IMR-90 (cell line): ENCODE measurements at regions not wholly inside any gene's neighbourhood (a gene's known extent, or its start where the extent isn't known, plus 50 kb on each side); places are given as distances from the start of the nearest gene placed in this dataset.

Experiments
- ATAC-seq: fragments of 200-7000 bp; cut with Tn5 transposase; 2 replicates; pipeline ENCODE4 v1.9.1; 2020; ENCODE audit warnings: low read depth, mild to moderate bottlenecking, moderate library complexity
- BruUV-seq: library from RNA; stranded (reverse); fragments of 400-500 nt; replicated peaks from 2 replicates; lab custom pipeline; 2021; lab: Mats Ljungman, UMichigan
- CTCF ChIA-PET: fragments of 300-600 bp; formaldehyde crosslinking; extraction: SDS; loops from one replicate; lab custom pipeline; 2021; ENCODE audit warnings: antibody characterized with exemption; lab: Yijun Ruan, JAX
- POLR2A ChIA-PET: fragments of 300-600 bp; sonication (Branson Sonifier 250); formaldehyde crosslinking; loops from one replicate; lab custom pipeline; 2022; ENCODE audit warnings: antibody characterized with exemption; ENCODE audit not compliant: unreplicated experiment; lab: Charles Lee
- DNase-seq: peaks from one replicate; pipeline ENCODE4 v3.0.0; 2013
- H2AFZ ChIP-seq: replicated peaks from 2 replicates; pipeline ENCODE3; 2013; ENCODE audit warnings: low read length, mild to moderate bottlenecking; ENCODE audit not compliant: poor library complexity
- H2AK5ac ChIP-seq: 2 replicates; pipeline ENCODE4 v1.6.1; 2013; ENCODE audit warnings: low read depth, low read length, inconsistent platforms
- H2AK9ac ChIP-seq: replicated peaks from 2 replicates; pipeline ENCODE3; 2013; ENCODE audit warnings: mild to moderate bottlenecking, low read depth, low read length, moderate library complexity; ENCODE audit not compliant: poor library complexity
- H2BK120ac ChIP-seq: 2 replicates; pipeline ENCODE4 v1.6.1; 2013; ENCODE audit warnings: low read depth, low read length, inconsistent platforms
- H2BK15ac ChIP-seq: 3 replicates; pipeline ENCODE4 v1.6.1; 2013; ENCODE audit warnings: low read depth, low read length, inconsistent platforms
- H2BK20ac ChIP-seq: 2 replicates; pipeline ENCODE4 v1.6.1; 2013; ENCODE audit warnings: low read depth, mild to moderate bottlenecking, inconsistent platforms, low read length, moderate library complexity
- H2BK5ac ChIP-seq: 2 replicates; pipeline ENCODE4 v1.6.1; 2013; ENCODE audit warnings: mild to moderate bottlenecking, low read depth, low read length, inconsistent platforms; ENCODE audit not compliant: poor library complexity, severe bottlenecking
- H3K14ac ChIP-seq: replicated peaks from 2 replicates; pipeline ENCODE4 v1.6.1; 2013; ENCODE audit warnings: low read depth, low read length, inconsistent platforms
- H3K18ac ChIP-seq: 2 replicates; pipeline ENCODE4 v1.6.1; 2013; ENCODE audit warnings: low read depth, low read length, control low read depth
- H3K23ac ChIP-seq: 2 replicates; pipeline ENCODE4 v1.6.1; 2013; ENCODE audit warnings: low read depth, low read length, inconsistent platforms
- H3K27ac ChIP-seq: 2 replicates; pipeline ENCODE4 v1.5.1; 2013; ENCODE audit warnings: mild to moderate bottlenecking, control low read depth, low read length; ENCODE audit not compliant: insufficient read depth
- H3K27me3 ChIP-seq: 2 replicates; pipeline ENCODE4 v1.6.1; 2013; ENCODE audit warnings: low read length; ENCODE audit not compliant: control insufficient read depth, insufficient read depth
- H3K36me3 ChIP-seq: 2 replicates; pipeline ENCODE4 v1.6.1; 2013; ENCODE audit warnings: low read length, mixed read lengths; ENCODE audit not compliant: control insufficient read depth, insufficient read depth
- H3K4ac ChIP-seq: 2 replicates; pipeline ENCODE4 v1.6.1; 2013; ENCODE audit warnings: low read depth, low read length, inconsistent platforms
- H3K4me1 ChIP-seq: 2 replicates; pipeline ENCODE4 v1.6.1; 2013; ENCODE audit warnings: low read length, mixed read lengths; ENCODE audit not compliant: control insufficient read depth, insufficient read depth
- H3K4me2 ChIP-seq: 2 replicates; pipeline ENCODE4 v1.6.1; 2013; ENCODE audit warnings: low read depth, mild to moderate bottlenecking, control low read depth, low read length, moderate library complexity
- H3K4me3 ChIP-seq: 2 replicates; pipeline ENCODE4 v1.5.1; 2013; ENCODE audit warnings: low read depth, mild to moderate bottlenecking, control low read depth, low read length, moderate library complexity; ENCODE audit not compliant: insufficient read depth
- H3K56ac ChIP-seq: 2 replicates; pipeline ENCODE4 v1.6.1; 2013; ENCODE audit warnings: low read length, inconsistent platforms; ENCODE audit not compliant: insufficient read depth; ENCODE audit errors: extremely low read depth
- H3K79me1 ChIP-seq, 2 experiments: 2 replicates each; pipeline ENCODE4 v1.6.1; 2013; ENCODE audit warnings: low read length in 2 of 2, inconsistent platforms in 1 of 2, low read depth in 1 of 2
- H3K9ac ChIP-seq: 2 replicates; pipeline ENCODE4 v1.6.1; 2013; ENCODE audit warnings: low read depth, low read length, control low read depth
- H3K9me1 ChIP-seq: 2 replicates; pipeline ENCODE4 v1.6.1; 2013; ENCODE audit warnings: low read length, inconsistent platforms; ENCODE audit not compliant: insufficient read depth
- H3K9me3 ChIP-seq: 2 replicates; pipeline ENCODE4 v1.6.1; 2013; ENCODE audit warnings: low read length; ENCODE audit not compliant: control insufficient read depth, insufficient read depth
- H4K20me1 ChIP-seq: 2 replicates; pipeline ENCODE4 v1.6.1; 2013; ENCODE audit warnings: low read length, inconsistent platforms; ENCODE audit not compliant: insufficient read depth
- H4K5ac ChIP-seq: 2 replicates; pipeline ENCODE4 v1.6.1; 2013; ENCODE audit warnings: mild to moderate bottlenecking, low read depth, low read length, control low read depth
- H4K8ac ChIP-seq, 2 experiments: 2 replicates each; pipeline ENCODE4 v1.6.1; 2013; ENCODE audit warnings: low read depth in 2 of 2, low read length in 2 of 2, control low read depth in 1 of 2, inconsistent platforms in 1 of 2
- H4K91ac ChIP-seq: 2 replicates; pipeline ENCODE4 v1.6.1; 2013; ENCODE audit warnings: low read depth, low read length, inconsistent platforms; ENCODE audit not compliant: insufficient read depth
- BHLHE40 ChIP-seq: fragments of 150-350 bp; IDR thresholded peaks from 2 replicates; pipeline ENCODE4 v1.6.1; 2016; ENCODE audit warnings: mild to moderate bottlenecking, low read depth, low read length
- CEBPB ChIP-seq: IDR thresholded peaks from 2 replicates; pipeline ENCODE4 v1.6.1; 2012; ENCODE audit warnings: low read depth, low read length, improper control_type of control experiment
- CHD1 ChIP-seq: IDR thresholded peaks from 2 replicates; pipeline ENCODE4 v1.6.1; 2012; ENCODE audit warnings: low read depth, low read length, improper control_type of control experiment
- CTCF ChIP-seq: conservative IDR thresholded peaks from 2 replicates; pipeline ENCODE4 v1.5.1; 2012; ENCODE audit warnings: mild to moderate bottlenecking, low read depth, low read length, improper control_type of control experiment
- ELK1 ChIP-seq: fragments of 150-350 bp; IDR thresholded peaks from 2 replicates; pipeline ENCODE4 v1.6.1; 2016; ENCODE audit warnings: low read depth, mild to moderate bottlenecking, low read length, moderate library complexity, borderline replicate concordance
- FOS ChIP-seq: fragments of 150-350 bp; IDR thresholded peaks from 2 replicates; pipeline ENCODE4 v1.6.1; 2016; ENCODE audit warnings: low read depth, low read length
- MAFK ChIP-seq: IDR thresholded peaks from 2 replicates; pipeline ENCODE4 v1.6.1; 2012; ENCODE audit warnings: low read depth, low read length, improper control_type of control experiment
- MAZ ChIP-seq: IDR thresholded peaks from 2 replicates; pipeline ENCODE4 v1.6.1; 2012; ENCODE audit warnings: low read depth, mild to moderate bottlenecking, low read length, improper control_type of control experiment, moderate library complexity, borderline replicate concordance
- MXI1 ChIP-seq: IDR thresholded peaks from 2 replicates; pipeline ENCODE4 v1.6.1; 2012; ENCODE audit warnings: low read depth, mild to moderate bottlenecking, low read length, moderate library complexity, borderline replicate concordance
- NFE2L2 ChIP-seq: fragments of 150-350 bp; IDR thresholded peaks from 2 replicates; pipeline ENCODE4 v1.6.1; 2016; ENCODE audit warnings: low read depth, mild to moderate bottlenecking, low read length
- POLR2A ChIP-seq: IDR thresholded peaks from 2 replicates; pipeline ENCODE4 v1.6.1; 2012; ENCODE audit warnings: mild to moderate bottlenecking, low read depth, low read length
- RAD21 ChIP-seq: IDR thresholded peaks from 2 replicates; pipeline ENCODE4 v1.6.1; 2012; ENCODE audit warnings: low read length, improper control_type of control experiment
- RCOR1 ChIP-seq: IDR thresholded peaks from 2 replicates; pipeline ENCODE4 v1.6.1; 2012; ENCODE audit warnings: mild to moderate bottlenecking, low read length, improper control_type of control experiment; ENCODE audit not compliant: insufficient replicate concordance
- RFX5 ChIP-seq: IDR thresholded peaks from 2 replicates; pipeline ENCODE4 v1.8.0; 2012; ENCODE audit warnings: low read depth, mild to moderate bottlenecking, low read length, moderate library complexity
- SMC3 ChIP-seq: fragments of 150-350 bp; IDR thresholded peaks from 2 replicates; pipeline ENCODE4 v1.6.1; 2016; ENCODE audit warnings: low read depth, mild to moderate bottlenecking, antibody characterized with exemption, low read length, moderate library complexity
- USF2 ChIP-seq: fragments of 150-350 bp; IDR thresholded peaks from 2 replicates; pipeline ENCODE4 v1.6.1; 2017; ENCODE audit warnings: mild to moderate bottlenecking, antibody characterized with exemption, low read length, low read depth
- WGBS, 2 experiments: methylation state at CpG; one replicate each; pipeline versions ENCODE4 v1.1.5 to v1.1.7; 2013; ENCODE audit warnings: missing lambda C conversion rate in 2 of 2; ENCODE audit not compliant: insufficient read length in 1 of 2; ENCODE audit errors: extremely low coverage in 2 of 2; 5-methylcytosine and 5-hydroxymethylcytosine counted together
- dilution Hi-C: fragments of 300-500 bp; cut with HindIII; formaldehyde crosslinking; loops from one replicate; pipeline ENCODE4 v1.14.3; 2018; ENCODE audit warnings: low sequenced_read_pairs; ENCODE audit not compliant: unreplicated experiment
- in situ Hi-C: fragments of 300-500 bp; cut with MboI; formaldehyde crosslinking; loops from 3 replicates; pipeline ENCODE4 v1.14.3; 2019; ENCODE audit warnings: low sequenced_read_pairs, inconsistent platforms, mixed read lengths
- intact Hi-C: fragments of 100-400 bp; cut with micrococcal nuclease; formaldehyde crosslinking; loops from 2 replicates; pipeline ENCODE4 v1.10.0; 2022

- intact Hi-C loops (no loop called here), in situ Hi-C loops (no loop called here), dilution Hi-C loops (no loop called here)
- Histone ChIP-seq H4K20me1 (no peaks in the 10 kb centered on the region), H3K36me3 (no peaks in the 10 kb centered on the region), H2AFZ (no peak overlapping the region), H3K4me3 (no peak overlapping the region), H2BK15ac (no peak overlapping the region), H3K14ac (no peak overlapping the region), H3K27me3 (no peaks in the 10 kb centered on the region), H3K18ac (no peak overlapping the region), H4K5ac (no peak overlapping the region), H3K9ac (no peak overlapping the region), H2AK9ac (no peak overlapping the region), H2AK5ac (no peak overlapping the region), H3K9me3 (peaks cover 34% of the 10 kb centered on the region), H4K8ac (no peak overlapping the region), H3K56ac (no peak overlapping the region), H4K91ac (no peak overlapping the region), H2BK120ac (no peak overlapping the region), H3K27ac (no peak overlapping the region), H3K9me1 (no peaks in the 10 kb centered on the region), H2BK5ac (no peak overlapping the region), H3K23ac (no peak overlapping the region), H3K4me1 (no peaks in the 10 kb centered on the region), H3K79me1 (no peaks in the 10 kb centered on the region), H2BK20ac (no peak overlapping the region), H3K4ac (no peak overlapping the region), H3K4me2 (no peak overlapping the region)
- ChIA-PET CTCF (no interaction called here), POLR2A (no interaction called here)
- DNase-seq (no peak), ATAC-seq (no peak)
- WGBS, 2 experiments, result 40% methylated on average over 1 of the region's 10 CpGs; no CpG with 5 or more reads in 1 of the 2 experiments
- TF ChIP-seq RFX5, result no peak
- TF ChIP-seq CHD1, result no peak
- TF ChIP-seq BHLHE40, result no peak
- TF ChIP-seq POLR2A, result no peak
- TF ChIP-seq SMC3, result no peak
- TF ChIP-seq RAD21, result no peak
- no peak for TF ChIP-seq NFE2L2
- TF ChIP-seq MAZ, result no peak
- no peak for TF ChIP-seq CEBPB
- TF ChIP-seq FOS, result no peak
- TF ChIP-seq MAFK, result no peak
- no peak for TF ChIP-seq RCOR1
- TF ChIP-seq CTCF, result no peak
- TF ChIP-seq MXI1, result no peak
- no peak for TF ChIP-seq ELK1
- no peak for TF ChIP-seq USF2
- BruUV-seq, result no TSS peak
These were observed 1738.2 kb downstream of the TP53TG3F start for GRCh38 chr16:35197656-35198055.
